H1 (cell line): ENCODE measurements at regions not wholly inside any gene's neighbourhood (a gene's known extent, or its start where the extent isn't known, plus 50 kb on each side); places are given as distances from the start of the nearest gene placed in this dataset.
"Not testable (repeated sequence)": the region's sequence is repeated elsewhere in the genome, so short reads cannot be mapped to it uniquely, and the experiment has no call there.

Experiments
- RNF2 ChIP-seq: fragments of 200-900, 300-1000 bp; sonication (generic); IDR thresholded peaks from 2 replicates; pipeline ENCODE4 v1.7.1; 2016; ENCODE audit warnings: borderline replicate concordance, low read depth, mild to moderate bottlenecking, antibody characterized with exemption, low read length; ENCODE audit not compliant: poor library complexity, severe bottlenecking; ENCODE audit errors: missing control alignments
- TF ChIP-seq, protein P1 (sequence below), 3 experiments: IDR thresholded peaks; 1 replicate in 2 of 3; 2 replicates in 1 of 3; pipeline versions ENCODE4 v1.5.1 to v1.6.1; 2011; ENCODE audit warnings: low read length in 3 of 3, mild to moderate bottlenecking in 3 of 3, inconsistent platforms in 2 of 3, low read depth in 1 of 3, moderate library complexity in 1 of 3; ENCODE audit not compliant: insufficient read depth in 1 of 3; ENCODE audit errors: control extremely low read depth in 1 of 3

DNA sequence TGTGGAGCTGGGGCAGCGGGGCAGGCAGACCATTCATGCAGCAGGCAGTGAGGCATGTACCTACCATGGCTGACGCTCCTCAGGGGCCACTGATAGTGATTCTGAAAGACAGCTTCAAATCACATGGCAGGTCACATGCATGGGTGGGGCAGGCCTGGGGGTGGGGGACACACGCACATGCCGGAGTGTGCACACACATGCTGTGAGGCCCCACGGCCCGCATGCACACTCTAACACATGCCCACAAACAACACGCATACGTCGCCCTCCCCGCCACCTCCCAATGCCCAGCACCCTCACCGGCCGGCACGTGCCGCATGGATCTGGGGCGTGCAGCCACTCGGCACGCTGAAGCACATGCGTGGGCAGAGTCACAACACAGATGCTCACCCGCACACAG is 65.5 kb upstream of the GOLGA6L4 start:
- not testable (repeated sequence) for TF ChIP-seq RNF2
- TF ChIP-seq, protein P1, sequence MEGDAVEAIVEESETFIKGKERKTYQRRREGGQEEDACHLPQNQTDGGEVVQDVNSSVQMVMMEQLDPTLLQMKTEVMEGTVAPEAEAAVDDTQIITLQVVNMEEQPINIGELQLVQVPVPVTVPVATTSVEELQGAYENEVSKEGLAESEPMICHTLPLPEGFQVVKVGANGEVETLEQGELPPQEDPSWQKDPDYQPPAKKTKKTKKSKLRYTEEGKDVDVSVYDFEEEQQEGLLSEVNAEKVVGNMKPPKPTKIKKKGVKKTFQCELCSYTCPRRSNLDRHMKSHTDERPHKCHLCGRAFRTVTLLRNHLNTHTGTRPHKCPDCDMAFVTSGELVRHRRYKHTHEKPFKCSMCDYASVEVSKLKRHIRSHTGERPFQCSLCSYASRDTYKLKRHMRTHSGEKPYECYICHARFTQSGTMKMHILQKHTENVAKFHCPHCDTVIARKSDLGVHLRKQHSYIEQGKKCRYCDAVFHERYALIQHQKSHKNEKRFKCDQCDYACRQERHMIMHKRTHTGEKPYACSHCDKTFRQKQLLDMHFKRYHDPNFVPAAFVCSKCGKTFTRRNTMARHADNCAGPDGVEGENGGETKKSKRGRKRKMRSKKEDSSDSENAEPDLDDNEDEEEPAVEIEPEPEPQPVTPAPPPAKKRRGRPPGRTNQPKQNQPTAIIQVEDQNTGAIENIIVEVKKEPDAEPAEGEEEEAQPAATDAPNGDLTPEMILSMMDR (IDR thresholded peaks at IDR 0.05; ENCODE audit: control extremely low read depth in 1 of 3, insufficient read depth in 1 of 3, low read depth in 1 of 3, low read length in 3 of 3), result not testable (repeated sequence)
